ENCODE measurements at regions not wholly inside any gene's neighbourhood (a gene's known extent, or its start where the extent isn't known, plus 50 kb on each side); places are given as distances from the start of the nearest gene placed in this dataset.

DNA sequence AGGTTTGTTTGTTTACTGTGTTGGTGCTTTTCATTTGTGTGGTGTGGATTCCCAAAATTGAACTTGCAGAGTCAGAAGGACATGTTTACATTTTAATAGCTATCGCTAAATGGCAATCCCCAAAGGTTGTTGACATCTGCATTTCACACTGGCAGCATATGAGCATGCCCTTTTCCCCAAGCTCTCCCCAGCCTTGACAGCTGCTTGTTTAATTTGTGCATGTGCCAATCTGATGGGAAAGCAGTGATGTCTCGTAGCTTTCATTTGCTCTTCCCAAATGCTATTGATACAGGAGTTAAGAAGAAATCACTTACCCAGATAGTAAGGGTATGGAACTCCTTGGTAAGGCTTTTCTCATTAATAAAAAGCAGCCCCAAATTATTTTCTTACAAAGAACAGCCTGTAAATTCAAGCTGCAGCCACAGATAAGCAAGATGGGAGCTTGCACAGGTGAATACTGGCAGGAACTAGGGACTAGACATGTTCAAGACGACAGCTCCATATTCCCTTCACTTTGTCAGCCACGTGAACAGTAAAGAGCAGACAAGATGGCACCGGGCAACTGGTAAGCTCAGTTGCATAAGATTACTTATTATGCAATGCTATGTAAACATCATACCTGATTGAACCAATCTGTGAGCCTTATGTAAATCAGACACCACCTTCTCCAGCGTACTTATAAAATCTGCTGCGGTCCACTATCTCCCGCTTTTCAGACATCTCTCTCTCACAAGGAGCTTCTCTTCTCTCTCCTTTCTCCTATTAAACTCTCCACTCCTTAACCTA lies 87.4 kb downstream of the IGLL5 start:
- no peak for DNase-seq (ENCODE audit: extremely low spot score)
- POLR2A ChIA-PET = no interaction called here
- TF ChIP-seq FOXK2 (IDR thresholded peaks at IDR 0.05) (no peak), FOXA1 (IDR thresholded peaks at IDR 0.05) (no peak)
- TF ChIP-seq, protein P1, sequence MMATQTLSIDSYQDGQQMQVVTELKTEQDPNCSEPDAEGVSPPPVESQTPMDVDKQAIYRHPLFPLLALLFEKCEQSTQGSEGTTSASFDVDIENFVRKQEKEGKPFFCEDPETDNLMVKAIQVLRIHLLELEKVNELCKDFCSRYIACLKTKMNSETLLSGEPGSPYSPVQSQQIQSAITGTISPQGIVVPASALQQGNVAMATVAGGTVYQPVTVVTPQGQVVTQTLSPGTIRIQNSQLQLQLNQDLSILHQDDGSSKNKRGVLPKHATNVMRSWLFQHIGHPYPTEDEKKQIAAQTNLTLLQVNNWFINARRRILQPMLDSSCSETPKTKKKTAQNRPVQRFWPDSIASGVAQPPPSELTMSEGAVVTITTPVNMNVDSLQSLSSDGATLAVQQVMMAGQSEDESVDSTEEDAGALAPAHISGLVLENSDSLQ (IDR thresholded peaks at IDR 0.05) = no peak
- CTCF ChIA-PET = interaction anchor here (0.8 to 1.0 kb wide), 4 partner anchors 15 to 153 kb away, joined by 3 to 5 read pairs (median 3); no protein-coding TSS in a partner anchor

DNA sequence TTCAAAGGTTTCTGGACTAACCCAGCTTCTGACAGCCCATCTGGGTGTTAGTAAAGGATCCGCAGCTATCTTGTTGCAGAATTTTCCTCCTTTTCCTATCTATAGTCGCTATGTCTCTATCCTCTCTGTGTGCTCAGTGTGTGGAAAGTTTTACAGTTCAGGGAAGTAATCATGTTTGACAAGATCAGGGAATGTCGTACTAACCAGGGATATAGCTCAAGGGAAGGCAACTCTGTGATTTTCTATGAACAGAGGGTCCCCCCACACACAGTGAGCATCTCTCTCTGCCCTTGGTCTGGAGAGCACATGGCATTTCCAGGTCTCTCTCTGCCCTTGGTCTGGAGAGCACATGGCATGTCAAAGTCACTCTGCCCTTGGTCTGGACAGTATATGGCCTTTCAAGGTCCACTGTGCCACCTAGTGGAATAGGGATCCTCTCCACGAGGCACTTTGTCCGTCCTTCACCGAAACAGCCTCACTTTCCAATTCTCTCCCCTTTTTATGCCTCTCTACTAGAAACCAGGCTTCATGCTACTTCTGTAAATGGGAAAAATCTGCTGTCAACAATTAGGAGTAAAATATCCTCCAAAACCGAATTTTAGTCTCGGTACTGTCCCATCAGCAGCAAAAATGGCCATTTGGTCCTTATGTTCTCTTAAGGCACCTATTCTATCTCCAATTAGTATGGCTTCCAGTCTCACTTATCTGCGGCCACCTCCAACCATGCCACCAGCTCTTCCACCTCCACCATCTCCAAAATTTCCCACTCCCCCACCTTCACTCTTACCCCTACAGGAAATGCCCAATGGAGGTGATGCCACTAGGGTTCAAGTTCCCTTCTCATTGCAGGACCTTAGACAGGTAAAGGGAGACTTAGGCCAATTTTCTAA lies 88.7 kb downstream of the IGLL5 start:
- POLR2A ChIA-PET = no interaction called here
- TF ChIP-seq NFRKB (IDR thresholded peaks at IDR 0.05) (no peak), L3MBTL2 (conservative IDR thresholded peaks at IDR 0.05) (no peak), SP1 (IDR thresholded peaks at IDR 0.05) (no peak), LEF1 (IDR thresholded peaks at IDR 0.05; ENCODE audit: borderline replicate concordance) (no peak), ELF4 (IDR thresholded peaks at IDR 0.05) (no peak), FOXK2 (IDR thresholded peaks at IDR 0.05) (no peak), SUZ12 (IDR thresholded peaks at IDR 0.05) (no peak), FOXM1 (IDR thresholded peaks at IDR 0.05; ENCODE audit: borderline replicate concordance) (no peak), ZNF384 (IDR thresholded peaks at IDR 0.05) (no peak), HDGF (IDR thresholded peaks at IDR 0.05; ENCODE audit: borderline replicate concordance) (no peak), ARNT (IDR thresholded peaks at IDR 0.05) (no peak), CTBP1 (IDR thresholded peaks at IDR 0.05; ENCODE audit: borderline replicate concordance) (no peak), BHLHE40 (IDR thresholded peaks at IDR 0.05; ENCODE audit: borderline replicate concordance) (no peak), TARDBP (IDR thresholded peaks at IDR 0.05) (no peak), FOXA1 (IDR thresholded peaks at IDR 0.05) (no peak)
- TF ChIP-seq, protein P1 (IDR thresholded peaks at IDR 0.05) = no peak
- no peak for DNase-seq (ENCODE audit: extremely low spot score)
- CTCF ChIA-PET = interaction anchor here (0.8 kb wide), 1 partner anchor 17 kb away, joined by 5 read pairs; no protein-coding TSS in a partner anchor

DNA sequence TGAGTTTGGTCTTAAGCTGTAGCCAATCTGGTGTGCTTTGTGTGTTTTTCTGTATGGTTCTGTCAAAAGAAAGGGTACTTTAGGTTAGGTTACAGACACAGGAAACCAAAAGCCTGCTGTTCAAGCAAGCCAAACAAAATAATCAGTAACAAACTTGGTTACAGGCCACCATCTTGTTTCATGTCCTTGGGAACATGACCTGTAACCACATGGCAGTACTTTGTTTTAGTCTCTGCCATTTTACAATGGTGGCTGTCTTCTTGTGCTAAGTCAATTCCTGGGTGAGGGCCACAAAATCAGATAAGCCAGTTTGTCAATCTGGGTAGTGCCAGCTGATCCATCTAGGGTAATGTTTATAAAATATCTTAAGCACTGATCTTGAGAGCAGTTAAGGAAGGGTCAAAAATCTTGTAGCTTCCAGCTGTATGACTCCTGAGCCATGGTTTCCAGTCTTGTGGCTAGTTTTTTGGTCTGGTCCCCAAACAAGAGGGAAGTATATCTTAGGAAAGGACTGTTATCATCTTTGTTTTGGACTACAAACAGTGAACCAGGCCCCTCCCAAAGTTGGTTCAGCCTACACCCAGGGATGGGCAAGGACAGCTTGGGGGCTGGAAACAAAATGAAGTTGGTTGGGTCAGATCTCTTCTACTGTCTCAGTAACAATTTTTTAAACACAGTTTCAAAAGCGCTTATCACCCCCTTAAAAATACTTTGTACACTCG lies 90.0 kb downstream of the IGLL5 start:
- TF ChIP-seq, protein P1 (IDR thresholded peaks at IDR 0.05) = no peak
- no peak for TF ChIP-seq SUZ12 (IDR thresholded peaks at IDR 0.05)
- TF ChIP-seq NFRKB (IDR thresholded peaks at IDR 0.05) = no peak
- no peak for TF ChIP-seq TARDBP (IDR thresholded peaks at IDR 0.05)
- no peak for TF ChIP-seq CTBP1 (IDR thresholded peaks at IDR 0.05; ENCODE audit: borderline replicate concordance)
- no peak for TF ChIP-seq FOXA1 (IDR thresholded peaks at IDR 0.05)
- no peak for TF ChIP-seq ELF4 (IDR thresholded peaks at IDR 0.05)
- TF ChIP-seq FOXK2 (IDR thresholded peaks at IDR 0.05) = no peak
- no peak for TF ChIP-seq BHLHE40 (IDR thresholded peaks at IDR 0.05; ENCODE audit: borderline replicate concordance)
- no peak for TF ChIP-seq L3MBTL2 (conservative IDR thresholded peaks at IDR 0.05)
- TF ChIP-seq SP1 (IDR thresholded peaks at IDR 0.05) = no peak
- no peak for TF ChIP-seq HDGF (IDR thresholded peaks at IDR 0.05; ENCODE audit: borderline replicate concordance)
- no peak for TF ChIP-seq ARNT (IDR thresholded peaks at IDR 0.05)
- ChIA-PET CTCF (interaction anchor here (0.8 kb wide), 1 partner anchor 18 kb away, joined by 4 read pairs; no protein-coding TSS in a partner anchor), POLR2A (no interaction called here)

DNA sequence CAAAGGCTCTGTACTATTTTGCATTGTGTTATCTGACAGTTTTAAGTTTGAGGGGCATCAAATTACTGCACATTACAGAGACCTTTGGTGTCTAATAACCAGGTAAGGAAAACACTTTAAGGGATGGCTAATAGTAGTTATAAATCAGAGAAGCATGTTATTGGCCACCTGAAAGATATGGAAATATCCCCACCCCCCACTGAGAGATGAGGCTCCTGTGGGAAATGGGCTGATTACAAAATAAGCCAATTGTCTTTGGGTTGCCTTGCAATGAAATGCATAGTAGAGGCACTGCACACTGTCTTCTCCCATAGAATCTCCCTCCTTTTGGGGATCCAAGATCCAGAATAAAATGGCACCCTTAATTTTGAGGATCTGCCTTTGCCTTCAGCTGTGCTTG lies 91.0 kb downstream of the IGLL5 start:
- TF ChIP-seq ZNF384 (IDR thresholded peaks at IDR 0.05) (no peak), HDGF (IDR thresholded peaks at IDR 0.05; ENCODE audit: borderline replicate concordance) (no peak), FOXK2 (IDR thresholded peaks at IDR 0.05) (no peak), SUZ12 (IDR thresholded peaks at IDR 0.05) (no peak)
- ChIA-PET POLR2A (no interaction called here), CTCF (no interaction called here)
- DNase-seq (ENCODE audit: extremely low spot score) = no peak

More for the DNA sequence above, 90.0 kb downstream of the IGLL5 start:
- DNase-seq (ENCODE audit: extremely low spot score) = no peak

DNA sequence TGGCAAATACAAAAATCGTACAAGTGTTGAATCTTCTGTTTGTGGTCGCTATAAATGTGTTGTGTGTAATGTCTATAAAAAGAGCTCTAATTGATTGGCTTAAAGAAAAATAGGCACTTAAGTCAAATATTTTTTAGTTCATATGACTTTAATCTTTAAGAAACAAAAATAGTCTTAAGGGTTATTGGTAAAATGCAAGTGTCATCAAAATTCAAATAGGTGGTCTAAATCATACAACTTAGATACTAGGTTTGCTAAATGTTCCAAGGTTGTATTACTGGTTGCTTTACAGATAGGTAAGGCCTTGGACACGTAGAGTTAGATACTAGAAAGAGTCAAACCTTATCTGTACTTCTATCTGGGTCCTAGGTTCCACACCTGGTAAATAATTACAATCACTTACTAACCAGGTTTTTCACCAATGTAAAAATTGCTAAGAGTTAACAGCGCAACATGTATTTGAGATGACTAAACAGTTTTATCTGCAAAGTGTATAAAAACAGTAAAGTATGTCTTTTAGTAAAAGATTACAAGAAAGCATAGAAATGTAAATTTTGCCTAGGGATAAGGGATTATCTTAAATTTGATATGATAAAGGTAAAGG lies 91.1 kb upstream of the GNAZ start:
- TF ChIP-seq TARDBP (IDR thresholded peaks at IDR 0.05) (no peak), ZNF384 (IDR thresholded peaks at IDR 0.05) (no peak), ELF4 (IDR thresholded peaks at IDR 0.05) (no peak), FOXM1 (IDR thresholded peaks at IDR 0.05; ENCODE audit: borderline replicate concordance) (no peak), FOXA1 (IDR thresholded peaks at IDR 0.05) (no peak), LEF1 (IDR thresholded peaks at IDR 0.05; ENCODE audit: borderline replicate concordance) (no peak), NFRKB (IDR thresholded peaks at IDR 0.05) (no peak), FOXK2 (IDR thresholded peaks at IDR 0.05) (no peak), BHLHE40 (IDR thresholded peaks at IDR 0.05; ENCODE audit: borderline replicate concordance) (no peak), SUZ12 (IDR thresholded peaks at IDR 0.05) (no peak), HDGF (IDR thresholded peaks at IDR 0.05; ENCODE audit: borderline replicate concordance) (no peak), L3MBTL2 (conservative IDR thresholded peaks at IDR 0.05) (no peak), SP1 (IDR thresholded peaks at IDR 0.05) (no peak)
- TF ChIP-seq, protein P1 (IDR thresholded peaks at IDR 0.05) = no peak
- DNase-seq (ENCODE audit: extremely low spot score) = no peak
- ChIA-PET CTCF (no interaction called here), POLR2A (no interaction called here)

All from HEK293T (cell line).